ENCODE measurements at regions not wholly inside any gene's neighbourhood (a gene's known extent, or its start where the extent isn't known, plus 50 kb on each side); places are given as distances from the start of the nearest gene placed in this dataset.

GRCh38 chr7:46633630-46634240, 712.7 kb upstream of the IGFBP3 start:
- TF ChIP-seq PAX5 (IDR thresholded peaks at IDR 0.05; ENCODE audit: insufficient read depth, low read length, severe bottlenecking) (no peak), POLR2A (IDR thresholded peaks at IDR 0.05; ENCODE audit: low read depth, low read length) (no peak), SPI1 (IDR thresholded peaks at IDR 0.05; ENCODE audit: low read depth, low read length) (no peak), POU2F2 (IDR thresholded peaks at IDR 0.05; ENCODE audit: low read depth, low read length) (no peak), POLR2AphosphoS5 (IDR thresholded peaks at IDR 0.05; ENCODE audit: low read depth, low read length) (no peak), TAF1 (IDR thresholded peaks at IDR 0.05; ENCODE audit: low read depth, low read length) (no peak)
- no peak for FAIRE-seq
- no peak for DNase-seq (ENCODE audit: insufficient read length, low spot score)

DNA sequence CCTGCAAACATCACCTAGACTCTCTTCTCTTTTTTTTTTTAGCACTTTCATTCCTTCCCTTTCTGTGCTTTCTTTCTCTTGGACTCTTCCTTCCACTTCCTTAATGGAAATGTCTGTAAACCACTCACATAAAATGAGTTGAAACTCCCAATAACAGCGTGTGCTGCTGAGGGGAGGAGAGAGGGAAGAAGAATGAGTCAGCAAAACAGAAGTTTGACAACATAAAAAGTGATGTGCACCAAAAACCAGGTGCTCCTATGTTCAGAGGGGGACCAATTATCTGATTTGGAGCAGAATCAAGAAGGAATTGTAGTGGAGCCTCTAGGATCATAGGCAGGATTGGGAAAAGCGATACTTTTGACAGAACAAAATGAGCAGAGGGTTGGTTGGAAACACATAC, 712.1 kb upstream of the IGFBP3 start:
- TF ChIP-seq POU2F2 (IDR thresholded peaks at IDR 0.05; ENCODE audit: low read depth, low read length) (no peak), PAX5 (IDR thresholded peaks at IDR 0.05; ENCODE audit: insufficient read depth, low read length, severe bottlenecking) (no peak), POLR2AphosphoS5 (IDR thresholded peaks at IDR 0.05; ENCODE audit: low read depth, low read length) (no peak), TAF1 (IDR thresholded peaks at IDR 0.05; ENCODE audit: low read depth, low read length) (no peak), SPI1 (IDR thresholded peaks at IDR 0.05; ENCODE audit: low read depth, low read length) (no peak), POLR2A (IDR thresholded peaks at IDR 0.05; ENCODE audit: low read depth, low read length) (no peak)
- FAIRE-seq = no peak
- DNase-seq (ENCODE audit: insufficient read length, low spot score) = no peak

- no peak for FAIRE-seq
Observed at GRCh38 chr7:46630031-46630430, 709.0 kb upstream of the IGFBP3 start.

DNA sequence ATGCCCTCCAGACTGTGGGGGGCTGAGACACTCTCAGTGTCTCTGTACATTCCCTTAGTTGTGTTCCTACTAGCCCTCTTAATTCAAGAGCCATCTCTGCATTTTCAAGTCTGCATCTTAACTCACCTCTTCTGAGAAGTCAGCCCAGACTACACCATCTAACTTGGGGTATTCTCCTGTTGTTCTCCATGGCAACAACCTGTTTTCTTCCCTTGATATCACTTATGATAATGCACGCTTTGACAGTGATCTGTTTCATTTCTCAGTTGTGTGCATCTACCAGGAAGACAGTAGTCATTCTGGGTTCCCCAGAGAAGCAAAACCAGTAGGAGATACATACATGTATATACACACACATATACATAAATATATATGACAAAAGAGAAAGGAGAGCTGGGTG, 707.3 kb upstream of the IGFBP3 start:
- DNase-seq (ENCODE audit: insufficient read length, low spot score) (no peak), FAIRE-seq (no peak)
- TF ChIP-seq POLR2A (IDR thresholded peaks at IDR 0.05; ENCODE audit: low read depth, low read length) = no peak
- no peak for TF ChIP-seq SPI1 (IDR thresholded peaks at IDR 0.05; ENCODE audit: low read depth, low read length)
- TF ChIP-seq POU2F2 (IDR thresholded peaks at IDR 0.05; ENCODE audit: low read depth, low read length) = no peak
- no peak for TF ChIP-seq POLR2AphosphoS5 (IDR thresholded peaks at IDR 0.05; ENCODE audit: low read depth, low read length)
- no peak for TF ChIP-seq TAF1 (IDR thresholded peaks at IDR 0.05; ENCODE audit: low read depth, low read length)
- TF ChIP-seq PAX5 (IDR thresholded peaks at IDR 0.05; ENCODE audit: insufficient read depth, low read length, severe bottlenecking) = no peak

More at GRCh38 chr7:46630031-46630430, 709.0 kb upstream of the IGFBP3 start:
- no peak for DNase-seq (ENCODE audit: insufficient read length, low spot score)
- no peak for TF ChIP-seq POU2F2 (IDR thresholded peaks at IDR 0.05; ENCODE audit: low read depth, low read length)
- no peak for TF ChIP-seq SPI1 (IDR thresholded peaks at IDR 0.05; ENCODE audit: low read depth, low read length)
- no peak for TF ChIP-seq POLR2A (IDR thresholded peaks at IDR 0.05; ENCODE audit: low read depth, low read length)
- no peak for TF ChIP-seq PAX5 (IDR thresholded peaks at IDR 0.05; ENCODE audit: insufficient read depth, low read length, severe bottlenecking)
- no peak for TF ChIP-seq POLR2AphosphoS5 (IDR thresholded peaks at IDR 0.05; ENCODE audit: low read depth, low read length)
- no peak for TF ChIP-seq TAF1 (IDR thresholded peaks at IDR 0.05; ENCODE audit: low read depth, low read length)

GRCh38 chr7:46626691-46627310, 705.7 kb upstream of the IGFBP3 start:
- DNase-seq (ENCODE audit: insufficient read length, low spot score) = no peak
- TF ChIP-seq POLR2A (IDR thresholded peaks at IDR 0.05; ENCODE audit: low read depth, low read length) (no peak), SPI1 (IDR thresholded peaks at IDR 0.05; ENCODE audit: low read depth, low read length) (no peak), PAX5 (IDR thresholded peaks at IDR 0.05; ENCODE audit: insufficient read depth, low read length, severe bottlenecking) (no peak), TAF1 (IDR thresholded peaks at IDR 0.05; ENCODE audit: low read depth, low read length) (no peak), POU2F2 (IDR thresholded peaks at IDR 0.05; ENCODE audit: low read depth, low read length) (no peak), POLR2AphosphoS5 (IDR thresholded peaks at IDR 0.05; ENCODE audit: low read depth, low read length) (no peak)
- no peak for FAIRE-seq

DNA sequence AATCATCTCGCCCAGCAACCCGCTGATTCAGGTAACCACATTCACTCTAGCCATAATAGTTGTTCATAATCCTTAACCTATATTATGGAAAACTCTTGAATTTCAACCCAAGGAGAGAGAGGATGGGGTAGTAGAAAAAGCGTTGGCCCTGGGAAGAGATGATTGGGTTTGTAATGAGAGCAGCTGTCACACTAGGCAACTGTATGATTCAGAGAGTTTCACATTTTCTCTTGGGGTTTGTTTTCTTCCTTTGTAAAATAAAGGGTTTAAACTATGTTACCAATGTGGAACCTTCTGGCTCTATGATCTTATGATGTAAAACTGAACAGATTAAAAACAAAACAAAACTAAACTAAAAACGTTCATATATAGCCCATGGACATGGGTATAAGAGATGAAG, 705.2 kb upstream of the IGFBP3 start:
- TF ChIP-seq POLR2A (IDR thresholded peaks at IDR 0.05; ENCODE audit: low read depth, low read length) (no peak), POU2F2 (IDR thresholded peaks at IDR 0.05; ENCODE audit: low read depth, low read length) (no peak), PAX5 (IDR thresholded peaks at IDR 0.05; ENCODE audit: insufficient read depth, low read length, severe bottlenecking) (no peak)
- FAIRE-seq (no peak), DNase-seq (ENCODE audit: insufficient read length, low spot score) (no peak)

DNA sequence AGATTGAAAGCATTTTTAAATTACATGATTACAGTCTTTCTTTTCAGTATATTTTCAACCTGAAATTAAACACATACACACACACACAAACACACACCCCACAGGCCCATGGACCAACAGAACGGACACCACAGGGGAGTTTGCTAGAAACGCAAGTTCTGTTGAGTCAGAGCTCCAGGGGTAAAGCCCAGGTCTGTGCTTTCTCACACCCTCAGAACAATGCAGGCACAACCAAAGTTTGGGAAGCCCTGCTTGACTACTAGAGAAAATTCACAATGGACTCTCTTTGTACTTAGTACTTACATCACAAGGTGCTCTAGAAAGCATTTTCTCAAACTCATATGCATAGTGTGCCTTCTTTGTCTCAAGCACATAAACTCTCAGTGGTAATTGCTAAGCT, 704.0 kb upstream of the IGFBP3 start:
- no peak for DNase-seq (ENCODE audit: insufficient read length, low spot score)
- no peak for TF ChIP-seq TAF1 (IDR thresholded peaks at IDR 0.05; ENCODE audit: low read depth, low read length)
- no peak for TF ChIP-seq SPI1 (IDR thresholded peaks at IDR 0.05; ENCODE audit: low read depth, low read length)
- TF ChIP-seq POLR2AphosphoS5 (IDR thresholded peaks at IDR 0.05; ENCODE audit: low read depth, low read length) = no peak
- TF ChIP-seq POU2F2 (IDR thresholded peaks at IDR 0.05; ENCODE audit: low read depth, low read length) = no peak
- TF ChIP-seq POLR2A (IDR thresholded peaks at IDR 0.05; ENCODE audit: low read depth, low read length) = no peak
- TF ChIP-seq PAX5 (IDR thresholded peaks at IDR 0.05; ENCODE audit: insufficient read depth, low read length, severe bottlenecking) = no peak
- FAIRE-seq = no peak

- no peak for FAIRE-seq
- no peak for DNase-seq (ENCODE audit: insufficient read length, low spot score)
- TF ChIP-seq POLR2A (IDR thresholded peaks at IDR 0.05; ENCODE audit: low read depth, low read length) (no peak), PAX5 (IDR thresholded peaks at IDR 0.05; ENCODE audit: insufficient read depth, low read length, severe bottlenecking) (no peak), POU2F2 (IDR thresholded peaks at IDR 0.05; ENCODE audit: low read depth, low read length) (no peak), SPI1 (IDR thresholded peaks at IDR 0.05; ENCODE audit: low read depth, low read length) (no peak), TAF1 (IDR thresholded peaks at IDR 0.05; ENCODE audit: low read depth, low read length) (no peak), POLR2AphosphoS5 (IDR thresholded peaks at IDR 0.05; ENCODE audit: low read depth, low read length) (no peak)
Observed at GRCh38 chr7:46622251-46622650, 701.2 kb upstream of the IGFBP3 start.

GRCh38 chr7:46619723-46620310, 698.7 kb upstream of the IGFBP3 start:
- no peak for TF ChIP-seq POLR2AphosphoS5 (IDR thresholded peaks at IDR 0.05; ENCODE audit: low read depth, low read length)
- no peak for TF ChIP-seq POU2F2 (IDR thresholded peaks at IDR 0.05; ENCODE audit: low read depth, low read length)
- TF ChIP-seq TAF1 (IDR thresholded peaks at IDR 0.05; ENCODE audit: low read depth, low read length) = no peak
- FAIRE-seq (no peak), DNase-seq (ENCODE audit: insufficient read length, low spot score) (no peak)
